GM12878 (cell line): ENCODE measurements at regions not wholly inside any gene's neighbourhood (a gene's known extent, or its start where the extent isn't known, plus 50 kb on each side); places are given as distances from the start of the nearest gene placed in this dataset.
A peak's percentile ranks its signal among the peaks of the same experiment; 100 is the strongest.

Experiments
- ATAC-seq: fragments of 200-7000 bp; cut with Tn5 transposase; 3 replicates; pipeline ENCODE4 v1.9.1; 2020; ENCODE audit warnings: mild to moderate bottlenecking, moderate library complexity
- BruUV-seq: library from RNA; stranded (reverse); fragments of 400-500 nt; replicated peaks from 2 replicates; lab custom pipeline; 2021; lab: Mats Ljungman, UMichigan
- CTCF ChIA-PET: fragments of 300-600 bp; sonication (Branson Sonifier 250); formaldehyde crosslinking; extraction: SDS; loops from one replicate; lab custom pipeline; 2021; ENCODE audit warnings: inconsistent platforms; lab: Yijun Ruan, JAX
- POLR2A ChIA-PET: fragments of 350-600 bp; formaldehyde crosslinking; extraction: SDS; loops from one replicate; lab custom pipeline; 2021; ENCODE audit warnings: inconsistent platforms; lab: Charles Lee
- RAD21 ChIA-PET: fragments of 300-600 bp; sonication (Branson Sonifier 250); formaldehyde crosslinking; loops from one replicate; lab custom pipeline; 2023; ENCODE audit warnings: antibody characterized with exemption; ENCODE audit not compliant: unreplicated experiment; lab: Charles Lee
- SMC1A ChIA-PET: fragments of 300-600 bp; sonication (Branson Sonifier 250); formaldehyde crosslinking; loops from one replicate; lab custom pipeline; 2023; ENCODE audit not compliant: unreplicated experiment, uncharacterized antibody; lab: Charles Lee
- DNase-seq: peaks from one replicate; pipeline ENCODE4 v3.0.0-alpha.2; 2011; ENCODE audit warnings: low read depth, low spot score
- FAIRE-seq: peaks from 3 replicates; lab custom pipeline; 2011; peaks lifted over from hg19 to GRCh38; lab: Jason Lieb, UNC
- H2AFZ ChIP-seq: 2 replicates; pipeline ENCODE4 v1.6.0; 2011; ENCODE audit warnings: low read depth, low read length, control low read depth; ENCODE audit not compliant: control insufficient read depth
- H3K27ac ChIP-seq: 2 replicates; pipeline ENCODE4 v1.5.1; 2011; ENCODE audit warnings: control low read depth; ENCODE audit not compliant: control insufficient read depth, insufficient read depth
- H3K27me3 ChIP-seq, 2 experiments: replicated peaks in 1 of 2; 2 replicates each; pipeline versions ENCODE4 v1.6.0 to v1.6.1; 2011; ENCODE audit warnings: low read length in 1 of 2; ENCODE audit not compliant: control insufficient read depth in 2 of 2, insufficient read depth in 2 of 2
- H3K36me3 ChIP-seq, 2 experiments: 2 replicates each; pipeline ENCODE4 v1.5.1; 2011; ENCODE audit warnings: low read length in 1 of 2; ENCODE audit not compliant: control insufficient read depth in 2 of 2, insufficient read depth in 2 of 2
- H3K4me1 ChIP-seq: 2 replicates; pipeline ENCODE4 v1.6.1; 2011; ENCODE audit warnings: mild to moderate bottlenecking, low read length, moderate library complexity, mixed read lengths; ENCODE audit not compliant: control insufficient read depth, insufficient read depth
- H3K4me2 ChIP-seq: 2 replicates; pipeline ENCODE4 v1.6.0; 2011; ENCODE audit warnings: control low read depth; ENCODE audit not compliant: control insufficient read depth, insufficient read depth
- H3K4me3 ChIP-seq: fragments of 200-600 bp; sonication (generic); 2 replicates; pipeline ENCODE4 v1.5.1; 2016
- H3K79me2 ChIP-seq: 2 replicates; pipeline ENCODE4 v1.6.0; 2011; ENCODE audit warnings: low read length; ENCODE audit not compliant: control insufficient read depth, insufficient read depth
- H3K9ac ChIP-seq: 2 replicates; pipeline ENCODE4 v1.8.0; 2011; ENCODE audit warnings: low read length, control low read depth, mixed read lengths; ENCODE audit not compliant: control insufficient read depth, insufficient read depth
- H3K9me3 ChIP-seq: replicated peaks from 3 replicates; pipeline ENCODE4 v1.5.1; 2011; ENCODE audit warnings: mild to moderate bottlenecking, low read length; ENCODE audit not compliant: control insufficient read depth, insufficient read depth
- H4K20me1 ChIP-seq: 2 replicates; pipeline ENCODE4 v1.6.0; 2011; ENCODE audit not compliant: control insufficient read depth, insufficient read depth
- BCL11A ChIP-seq: IDR thresholded peaks from 2 replicates; pipeline ENCODE4 v1.6.1; 2011; ENCODE audit warnings: low read depth, low read length
- BCL3 ChIP-seq: IDR thresholded peaks from 2 replicates; pipeline ENCODE4 v1.6.1; 2011; ENCODE audit warnings: borderline replicate concordance, low read depth, mild to moderate bottlenecking, moderate library complexity, low read length; ENCODE audit not compliant: insufficient read depth, poor library complexity, severe bottlenecking
- CBX3 ChIP-seq: fragments of 200-600 bp; sonication (generic); IDR thresholded peaks from 2 replicates; pipeline ENCODE4 v1.6.1; 2016; ENCODE audit warnings: low read depth, borderline replicate concordance
- CREB1 ChIP-seq: IDR thresholded peaks from 2 replicates; pipeline ENCODE4 v1.6.1; 2012; ENCODE audit warnings: low read depth, mild to moderate bottlenecking, inconsistent platforms
- EED ChIP-seq: sonication (generic); IDR thresholded peaks from 2 replicates; pipeline ENCODE4 v1.6.1; 2016; ENCODE audit warnings: antibody characterized with exemption, low read depth
- IKZF1 ChIP-seq: fragments of 450-650 bp; conservative IDR thresholded peaks from 2 replicates; pipeline ENCODE4 v1.6.1; 2017; ENCODE audit warnings: antibody characterized with exemption, mild to moderate bottlenecking
- JUNB ChIP-seq: IDR thresholded peaks from 2 replicates; pipeline ENCODE4 v1.6.1; 2016; ENCODE audit warnings: antibody characterized with exemption, mild to moderate bottlenecking
- LARP7 ChIP-seq: fragments of 450-650 bp; IDR thresholded peaks from 2 replicates; pipeline ENCODE4 v1.6.1; 2017; ENCODE audit warnings: mild to moderate bottlenecking
- MEF2A ChIP-seq: IDR thresholded peaks from 2 replicates; pipeline ENCODE4 v1.6.1; 2011; ENCODE audit warnings: low read depth, mild to moderate bottlenecking, low read length, moderate library complexity; ENCODE audit not compliant: insufficient read depth
- MEF2B ChIP-seq: fragments of 450-650 bp; IDR thresholded peaks from 2 replicates; pipeline ENCODE4 v1.6.1; 2018; ENCODE audit warnings: mild to moderate bottlenecking, moderate library complexity; ENCODE audit not compliant: partially characterized antibody, poor library complexity, severe bottlenecking
- MTA3 ChIP-seq: IDR thresholded peaks from 2 replicates; pipeline ENCODE4 v1.6.1; 2012; ENCODE audit warnings: low read length, inconsistent platforms, borderline replicate concordance
- NFIC ChIP-seq: IDR thresholded peaks from 2 replicates; pipeline ENCODE4 v1.6.1; 2012; ENCODE audit warnings: low read depth, mild to moderate bottlenecking, inconsistent platforms, low read length, moderate library complexity
- NFXL1 ChIP-seq: fragments of 450-650 bp; IDR thresholded peaks from 2 replicates; pipeline ENCODE4 v1.6.1; 2017; ENCODE audit warnings: antibody characterized with exemption, mild to moderate bottlenecking, borderline replicate concordance
- NR2C1 ChIP-seq: fragments of 450-650 bp; IDR thresholded peaks from 2 replicates; pipeline ENCODE4 v1.6.1; 2017; ENCODE audit warnings: antibody characterized with exemption, mild to moderate bottlenecking, moderate library complexity
- POLR2AphosphoS2 ChIP-seq: IDR thresholded peaks from 2 replicates; pipeline ENCODE4 v1.6.1; 2011; ENCODE audit warnings: low read depth, mild to moderate bottlenecking, low read length, improper control_type of control experiment, moderate library complexity
- SMAD5 ChIP-seq: IDR thresholded peaks from 2 replicates; pipeline ENCODE4 v1.6.1; 2016; ENCODE audit warnings: antibody characterized with exemption, low read depth
- ZNF24 ChIP-seq: fragments of 450-650 bp; IDR thresholded peaks from 2 replicates; pipeline ENCODE4 v1.6.1; 2017; ENCODE audit warnings: antibody characterized with exemption, mild to moderate bottlenecking
- WGBS: methylation state at CpG from one replicate; pipeline ENCODE4 v1.1.6; 2016; ENCODE audit warnings: low lambda C conversion rate; ENCODE audit not compliant: insufficient replicate concordance, insufficient coverage; ENCODE audit errors: missing lambda C conversion rate; 5-methylcytosine and 5-hydroxymethylcytosine counted together
- in situ Hi-C: fragments of 300-500 bp; cut with MboI; formaldehyde crosslinking; loops from 9 replicates; pipeline ENCODE4 v1.14.3; 2018; ENCODE audit warnings: mixed read lengths
- intact Hi-C: fragments of 100-400 bp; cut with micrococcal nuclease; formaldehyde crosslinking; loops from one replicate; pipeline ENCODE4 v1.14.2; 2022; ENCODE audit not compliant: unreplicated experiment
- TF ChIP-seq, protein P1 (sequence below): fragments of 450-650 bp; IDR thresholded peaks from 2 replicates; pipeline ENCODE4 v1.6.1; 2017; ENCODE audit warnings: mild to moderate bottlenecking, moderate library complexity

DNA sequence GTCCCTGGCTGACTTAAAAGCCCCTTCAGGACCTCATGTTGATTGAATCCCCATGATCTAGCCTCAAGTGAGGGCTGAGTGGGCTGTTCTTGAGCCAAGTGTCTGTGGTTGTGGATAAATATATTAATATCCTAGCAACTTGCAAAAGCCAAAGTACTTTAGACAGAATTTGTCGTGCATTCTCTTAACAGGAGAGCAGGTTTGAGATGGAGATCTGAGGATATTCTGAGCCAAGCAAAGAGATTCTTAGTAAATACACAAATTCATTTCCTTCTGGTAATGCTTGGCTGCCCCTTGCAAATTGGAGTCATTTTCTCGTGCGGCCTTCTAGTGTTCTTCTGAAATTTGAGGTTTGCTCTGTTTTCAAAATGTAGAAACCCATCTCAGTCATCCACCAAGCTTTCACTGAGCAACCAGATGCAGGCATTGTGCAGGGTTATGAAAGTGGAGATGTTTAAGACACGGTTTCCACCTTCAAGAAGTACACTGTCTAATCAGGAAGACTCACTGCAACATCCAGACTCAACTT is 242.1 kb upstream of the JUN start (continued):
- no peak for TF ChIP-seq SMAD5
- 0 out of 2 replicates have a peak, but pooled peaks have one; percentile 10 for TF ChIP-seq NFIC
- TF ChIP-seq MTA3: no peak
- 0 out of 2 replicates have a peak, but pooled peaks have one; percentile 5 for TF ChIP-seq MEF2A

GRCh38 chr1:59026472-59026948 is 242.7 kb upstream of the JUN start:
- H3K4me3 ChIP-seq: 0 out of 2 replicates have a peak overlapping the region, but pooled peaks have one; percentile 9
- H2AFZ ChIP-seq: peak overlapping the region; percentile 57
- ChIA-PET CTCF (interaction anchor here (1.4 kb wide), 1 partner anchor 20 kb away, joined by 3 read pairs; no protein-coding TSS in a partner anchor), POLR2A (interaction anchor here (1.0 to 3.3 kb wide), 2 partner anchors 13 to 14 kb away, joined by 3 to 15 read pairs; no protein-coding TSS in a partner anchor), SMC1A (interaction anchor here (0.8 to 7.3 kb wide), 8 partner anchors 12 to 241 kb away, joined by 3 to 61 read pairs (median 4); no protein-coding TSS in a partner anchor), RAD21 (interaction anchor here (1.6 to 2.0 kb wide), 2 partner anchors 58 to 123 kb away, joined by 5 to 6 read pairs; no protein-coding TSS in a partner anchor)
- H4K20me1 ChIP-seq: no peaks in the 10 kb centered on the region
- no peaks in the 10 kb centered on the region for H3K27me3 ChIP-seq
- BruUV-seq: no TSS peak
- no peaks in the 10 kb centered on the region for H3K79me2 ChIP-seq
- H3K4me1 ChIP-seq: peaks cover 21% of the 10 kb centered on the region
- DNase-seq: no peak
- in situ Hi-C loops (no loop called here), intact Hi-C loops (loop anchor here (5.0 to 10.0 kb wide), 2 partner anchors 244 to 268 kb away; partner anchors contain the start of genes FGGY and JUN)
- H3K36me3 ChIP-seq: no peaks in the 10 kb centered on the region
- FAIRE-seq: no peak
- ATAC-seq: peak; percentile 46
- peak overlapping the region; percentile 84 for H3K27ac ChIP-seq
- H3K9ac ChIP-seq: no peak overlapping the region; the same call in 1 of the 2 replicates
- H3K9me3 ChIP-seq: no peaks in the 10 kb centered on the region
- WGBS: 19% methylated on average over 6 of the region's 6 CpGs
- H3K4me2 ChIP-seq: peak overlapping the region; percentile 52
- TF ChIP-seq CBX3: no peak
- TF ChIP-seq, protein P1, sequence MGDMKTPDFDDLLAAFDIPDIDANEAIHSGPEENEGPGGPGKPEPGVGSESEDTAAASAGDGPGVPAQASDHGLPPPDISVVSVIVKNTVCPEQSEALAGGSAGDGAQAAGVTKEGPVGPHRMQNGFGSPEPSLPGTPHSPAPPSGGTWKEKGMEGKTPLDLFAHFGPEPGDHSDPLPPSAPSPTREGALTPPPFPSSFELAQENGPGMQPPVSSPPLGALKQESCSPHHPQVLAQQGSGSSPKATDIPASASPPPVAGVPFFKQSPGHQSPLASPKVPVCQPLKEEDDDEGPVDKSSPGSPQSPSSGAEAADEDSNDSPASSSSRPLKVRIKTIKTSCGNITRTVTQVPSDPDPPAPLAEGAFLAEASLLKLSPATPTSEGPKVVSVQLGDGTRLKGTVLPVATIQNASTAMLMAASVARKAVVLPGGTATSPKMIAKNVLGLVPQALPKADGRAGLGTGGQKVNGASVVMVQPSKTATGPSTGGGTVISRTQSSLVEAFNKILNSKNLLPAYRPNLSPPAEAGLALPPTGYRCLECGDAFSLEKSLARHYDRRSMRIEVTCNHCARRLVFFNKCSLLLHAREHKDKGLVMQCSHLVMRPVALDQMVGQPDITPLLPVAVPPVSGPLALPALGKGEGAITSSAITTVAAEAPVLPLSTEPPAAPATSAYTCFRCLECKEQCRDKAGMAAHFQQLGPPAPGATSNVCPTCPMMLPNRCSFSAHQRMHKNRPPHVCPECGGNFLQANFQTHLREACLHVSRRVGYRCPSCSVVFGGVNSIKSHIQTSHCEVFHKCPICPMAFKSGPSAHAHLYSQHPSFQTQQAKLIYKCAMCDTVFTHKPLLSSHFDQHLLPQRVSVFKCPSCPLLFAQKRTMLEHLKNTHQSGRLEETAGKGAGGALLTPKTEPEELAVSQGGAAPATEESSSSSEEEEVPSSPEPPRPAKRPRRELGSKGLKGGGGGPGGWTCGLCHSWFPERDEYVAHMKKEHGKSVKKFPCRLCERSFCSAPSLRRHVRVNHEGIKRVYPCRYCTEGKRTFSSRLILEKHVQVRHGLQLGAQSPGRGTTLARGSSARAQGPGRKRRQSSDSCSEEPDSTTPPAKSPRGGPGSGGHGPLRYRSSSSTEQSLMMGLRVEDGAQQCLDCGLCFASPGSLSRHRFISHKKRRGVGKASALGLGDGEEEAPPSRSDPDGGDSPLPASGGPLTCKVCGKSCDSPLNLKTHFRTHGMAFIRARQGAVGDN: no peak
- no peak for TF ChIP-seq NFXL1
- TF ChIP-seq NR2C1: no peak
- TF ChIP-seq IKZF1: no peak
- TF ChIP-seq MEF2B: no peak
- no peak for TF ChIP-seq LARP7
- TF ChIP-seq NFIC: 0 out of 2 replicates have a peak, but pooled peaks have one; percentile 31
- no peak for TF ChIP-seq BCL11A
- no peak for TF ChIP-seq POLR2AphosphoS2
- TF ChIP-seq CREB1: 0 out of 2 replicates have a peak, but pooled peaks have one; percentile 2
- peak; percentile 23; the same call in 1 of the 2 replicates for TF ChIP-seq ZNF24
- peak; percentile 50 for TF ChIP-seq JUNB
- TF ChIP-seq EED: peak; percentile 42; the same call in 1 of the 2 replicates
- TF ChIP-seq BCL3: peak; percentile 21
